HG03064 (cell line): ENCODE measurements at regions not wholly inside any gene's neighbourhood (a gene's known extent, or its start where the extent isn't known, plus 50 kb on each side); places are given as distances from the start of the nearest gene placed in this dataset.

Experiments
- ATAC-seq: cut with Tn5 transposase; IDR thresholded peaks from one replicate; pipeline ENCODE4 v1.9.1; 2021; ENCODE audit warnings: low read depth; ENCODE audit not compliant: unreplicated experiment

DNA sequence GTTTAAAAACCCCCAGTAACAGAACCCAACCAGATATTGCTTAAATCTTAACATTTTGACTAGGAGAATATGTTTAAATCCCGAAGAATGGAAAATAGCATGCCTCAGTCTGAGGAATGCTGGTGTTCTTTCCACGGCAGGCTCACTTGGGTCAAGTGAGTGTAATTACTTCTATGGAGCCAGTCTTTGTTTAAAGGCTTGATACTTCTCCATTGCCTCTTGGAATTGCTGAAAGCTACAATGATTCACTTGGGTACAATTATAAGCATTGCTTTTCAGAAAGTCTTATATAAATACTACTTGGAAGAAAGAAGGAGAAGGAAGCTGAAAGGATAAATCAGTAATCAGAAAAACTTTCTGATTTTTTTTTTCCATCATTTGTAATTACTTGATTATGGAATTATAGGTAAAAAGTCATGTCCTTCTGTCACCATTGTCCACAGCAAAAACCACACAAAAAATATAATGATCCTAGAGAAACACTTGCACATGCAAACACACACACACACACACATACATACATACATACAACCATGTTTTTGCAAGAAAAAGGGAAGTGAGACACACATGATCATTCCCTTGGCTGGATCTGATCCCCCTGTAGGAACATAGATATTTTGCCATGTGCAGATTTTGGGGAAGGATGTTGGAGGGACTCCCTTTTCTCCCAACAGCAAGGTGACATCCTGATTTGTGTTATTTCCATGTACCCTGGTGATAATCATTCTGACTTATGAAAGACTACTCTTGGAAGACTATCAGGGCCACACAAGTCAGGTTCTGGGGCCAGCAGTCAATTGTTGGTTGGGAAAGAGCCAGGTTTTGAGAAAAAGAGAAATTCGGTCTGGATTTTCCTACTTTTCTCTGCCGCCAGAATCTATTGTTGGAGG is 396.0 kb upstream of the BTBD3 start:
- no peak for ATAC-seq

GRCh38 chr20:11522366-11522741 is 395.3 kb upstream of the BTBD3 start:
- ATAC-seq, result no peak

DNA sequence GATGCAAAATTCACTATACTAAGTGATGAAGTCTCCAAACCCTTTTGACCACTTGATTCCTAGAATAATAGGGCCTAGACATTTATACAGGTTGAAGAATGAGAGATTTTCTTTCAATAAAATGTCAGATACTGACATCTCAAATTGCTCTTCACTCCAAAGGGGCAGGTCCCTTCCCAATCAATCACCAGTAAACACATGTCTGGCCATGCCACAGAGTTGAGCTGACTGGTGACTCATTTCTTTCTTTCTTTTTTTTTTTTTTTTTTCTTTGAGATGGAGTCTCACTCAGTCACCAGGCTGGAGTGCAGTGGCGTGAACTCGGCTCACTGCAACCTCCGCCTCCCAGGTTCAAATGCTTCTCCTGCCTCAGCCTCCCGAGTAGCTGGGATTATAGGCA is 388.6 kb upstream of the BTBD3 start:
- no peak for ATAC-seq

DNA sequence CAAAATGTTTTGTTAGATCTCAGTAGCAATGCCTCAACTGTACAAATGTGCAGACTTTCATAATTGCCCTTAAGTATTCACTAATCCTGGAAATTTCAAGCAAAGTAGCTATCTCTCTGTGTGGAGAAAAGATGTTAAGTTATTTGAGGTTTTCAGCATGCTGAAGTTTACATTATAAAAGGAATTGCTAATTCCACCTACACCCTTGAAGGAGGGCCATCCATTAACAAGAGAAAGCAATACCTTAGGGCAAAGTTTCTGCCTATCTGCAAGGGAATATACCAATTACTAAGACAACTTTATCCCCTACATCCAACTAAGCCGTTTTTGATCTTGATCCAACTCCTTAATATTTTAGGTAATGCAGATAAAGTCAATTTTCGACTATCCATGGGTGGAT is 380.7 kb upstream of the BTBD3 start:
- no peak for ATAC-seq

DNA sequence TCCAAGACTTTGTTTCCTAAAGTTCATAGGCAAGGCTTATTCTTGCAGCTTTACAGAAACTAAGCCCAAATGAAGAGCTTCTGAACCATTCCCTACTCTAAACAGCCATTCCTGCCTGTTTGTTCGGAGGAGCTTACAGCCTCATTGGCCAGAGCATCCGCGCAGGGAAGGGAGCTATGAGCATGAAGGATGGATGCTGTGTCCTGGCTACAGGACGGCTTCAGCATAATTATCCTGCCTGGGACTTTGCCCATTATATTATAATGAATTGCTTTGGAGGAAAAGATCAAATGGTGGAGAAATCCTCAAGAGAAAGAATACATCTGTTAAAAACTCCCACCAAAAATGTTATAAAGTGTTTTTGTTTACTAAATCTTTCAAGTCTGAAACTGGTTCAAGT is 378.2 kb upstream of the BTBD3 start:
- no peak for ATAC-seq

DNA sequence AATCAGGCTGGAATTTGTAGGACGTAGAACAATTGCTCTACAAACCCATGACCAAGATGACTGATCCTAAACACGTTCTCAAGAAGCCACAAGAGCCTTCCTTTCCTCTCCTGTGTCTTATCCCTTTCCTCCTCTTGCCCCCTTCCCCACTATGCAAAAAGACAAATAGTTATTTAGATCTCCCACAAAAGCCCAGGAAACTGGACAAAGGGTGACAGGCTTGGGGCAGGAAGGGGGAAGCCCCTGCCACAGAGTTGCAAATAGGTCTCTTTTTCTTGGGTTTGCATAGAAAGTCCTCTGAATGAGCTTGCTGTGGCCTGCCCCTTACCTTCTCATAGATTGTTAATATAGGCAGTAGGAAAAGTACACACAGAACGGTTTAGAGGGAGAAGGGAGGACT is 377.1 kb upstream of the BTBD3 start:
- no peak for ATAC-seq

GRCh38 chr20:11542645-11543044 is 375.0 kb upstream of the BTBD3 start:
- no peak for ATAC-seq

DNA sequence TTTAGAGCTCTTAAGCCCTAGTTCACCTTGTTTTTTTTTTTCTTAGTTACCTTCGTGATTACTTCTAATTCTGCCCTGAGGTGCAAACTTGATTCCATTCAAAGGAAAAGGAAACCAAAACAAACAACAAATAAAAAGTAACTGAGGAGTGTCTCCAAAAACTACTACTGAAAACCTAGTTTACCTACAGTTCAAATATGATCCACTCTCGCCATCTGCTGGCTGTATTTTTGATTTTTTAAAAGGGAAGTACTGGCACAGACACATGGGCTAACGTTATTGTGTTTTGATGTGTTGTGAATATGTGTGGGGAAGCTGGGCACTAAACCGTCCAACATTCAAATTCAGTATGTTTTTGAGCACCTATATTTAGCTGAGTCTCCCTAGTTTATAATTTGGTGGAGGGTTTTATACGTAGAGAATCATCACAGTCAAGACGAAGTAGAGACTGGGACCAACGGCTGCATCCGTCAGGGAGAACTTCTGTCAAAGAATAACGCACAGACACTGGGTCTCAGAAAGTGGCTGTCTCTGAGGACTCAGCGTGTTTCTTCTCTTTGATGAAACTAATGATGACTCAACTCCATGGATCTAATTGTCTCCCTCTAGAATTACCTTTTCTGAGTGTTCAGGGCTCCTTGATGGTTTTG is 373.5 kb upstream of the BTBD3 start:
- ATAC-seq, result no peak

DNA sequence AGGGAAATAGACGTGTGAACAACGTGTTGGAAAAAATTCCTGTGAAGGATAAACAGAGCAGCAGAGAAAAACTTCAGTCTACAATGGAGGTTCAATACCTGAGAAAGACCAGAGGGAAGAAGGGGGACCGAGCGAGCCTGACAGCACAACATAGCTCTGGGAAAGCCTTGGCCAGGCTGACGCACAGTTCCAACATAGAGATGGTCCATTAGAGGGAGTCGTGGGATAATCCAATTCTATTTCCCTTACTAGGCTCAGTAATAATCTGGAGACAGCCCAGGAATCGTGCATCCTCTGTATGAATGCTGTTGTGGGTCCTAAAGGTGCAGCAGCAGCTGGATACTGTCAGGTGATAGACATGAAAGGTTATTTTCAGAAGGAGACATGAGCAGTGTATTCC is 370.8 kb upstream of the BTBD3 start:
- no peak for ATAC-seq

- ATAC-seq, result no peak
Measured at GRCh38 chr20:11549172-11550103, 368.3 kb upstream of the BTBD3 start.

GRCh38 chr20:11550657-11551338 is 366.9 kb upstream of the BTBD3 start:
- no peak for ATAC-seq

GRCh38 chr20:11551479-11551878 is 366.2 kb upstream of the BTBD3 start:
- no peak for ATAC-seq

GRCh38 chr20:11553603-11554002 is 364.1 kb upstream of the BTBD3 start:
- ATAC-seq, result no peak

GRCh38 chr20:11555510-11555909 is 362.2 kb upstream of the BTBD3 start:
- ATAC-seq, result no peak

GRCh38 chr20:11556410-11556809 is 361.3 kb upstream of the BTBD3 start:
- no peak for ATAC-seq

DNA sequence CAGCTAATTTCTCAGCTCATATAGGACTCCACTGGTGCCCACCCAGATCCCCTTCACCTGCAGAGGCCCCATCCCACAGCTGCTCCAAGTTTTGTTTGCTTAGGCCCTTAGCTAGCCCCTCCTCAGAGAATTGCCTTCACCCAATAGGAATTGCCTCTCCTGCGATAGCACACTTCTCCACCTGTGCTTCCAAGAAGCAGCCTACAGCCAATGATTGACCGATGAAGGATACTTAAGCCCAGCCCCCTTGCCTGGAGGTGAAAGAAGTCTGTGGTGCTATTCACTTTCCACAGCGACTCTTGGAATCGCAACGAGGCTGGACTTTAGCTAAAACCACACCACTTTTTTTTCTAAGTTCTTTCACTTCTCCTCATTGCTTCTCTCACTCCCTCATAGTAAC is 353.2 kb upstream of the BTBD3 start:
- ATAC-seq, result no peak

DNA sequence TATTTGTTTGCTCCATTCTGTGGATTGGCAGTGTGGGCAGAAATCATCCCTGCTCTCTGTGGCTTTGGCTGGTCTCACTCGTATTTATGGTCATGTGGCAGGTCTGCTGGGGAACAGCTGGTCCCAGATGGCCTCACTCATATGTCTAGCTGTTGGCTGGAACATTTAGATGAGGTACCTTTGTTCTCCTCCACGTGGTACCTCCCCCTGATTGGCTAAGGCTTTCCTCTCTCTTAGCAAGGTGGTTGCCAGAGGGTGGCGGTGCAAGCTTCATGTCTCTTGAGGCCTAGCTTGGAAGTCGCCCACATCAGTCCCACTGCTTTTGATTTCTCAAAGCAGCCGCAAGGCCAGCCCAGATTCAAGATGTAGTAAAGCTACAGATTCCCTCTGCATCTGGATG is 348.5 kb upstream of the BTBD3 start:
- no peak for ATAC-seq

GRCh38 chr20:11573507-11573906 is 344.2 kb upstream of the BTBD3 start:
- no peak for ATAC-seq

- no peak for ATAC-seq
Measured at GRCh38 chr20:11581271-11581670, 336.4 kb upstream of the BTBD3 start.

DNA sequence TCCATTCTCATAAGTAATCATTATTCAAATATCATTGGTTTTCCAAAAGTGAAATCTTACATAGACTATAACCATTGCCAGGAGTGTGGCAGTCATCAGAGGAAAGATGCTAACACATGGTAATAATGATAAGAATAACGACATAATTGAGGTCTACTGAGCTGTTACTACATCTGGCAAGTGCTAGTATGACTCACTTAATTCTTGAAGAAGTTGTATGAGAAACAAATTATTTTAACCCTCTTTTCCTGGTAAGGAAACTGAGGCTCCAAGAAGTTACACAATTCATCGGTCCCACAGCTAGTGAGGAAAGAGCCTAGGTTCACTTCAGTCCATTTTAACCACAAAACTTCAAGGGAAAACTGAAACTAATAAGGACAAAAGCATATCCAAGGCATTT is 335.6 kb upstream of the BTBD3 start:
- no peak for ATAC-seq
